GM20000 (cell line): ENCODE measurements at regions not wholly inside any gene's neighbourhood (a gene's known extent, or its start where the extent isn't known, plus 50 kb on each side); places are given as distances from the start of the nearest gene placed in this dataset.

ENCODE experiments used
- DNase-seq: peaks from one replicate; pipeline ENCODE4 v3.0.0; 2012; ENCODE audit warnings: low spot score
- CTCF ChIP-seq: IDR thresholded peaks from 2 replicates; pipeline ENCODE4 v1.5.1; 2012; ENCODE audit warnings: mild to moderate bottlenecking, control low read depth; ENCODE audit errors: extremely low read depth, missing control alignments

GRCh38 chr5:87851603-87852002 lies 417.0 kb downstream of the TMEM161B start:
- no peak for TF ChIP-seq CTCF
- DNase-seq, result no peak

- TF ChIP-seq CTCF, result no peak
- no peak for DNase-seq
Observed at GRCh38 chr5:87850843-87851242, 417.8 kb downstream of the TMEM161B start.

- DNase-seq, result no peak
- TF ChIP-seq CTCF, result no peak
Observed at GRCh38 chr5:87845734-87846133, 422.9 kb downstream of the TMEM161B start.

GRCh38 chr5:87844866-87845265 lies 423.8 kb downstream of the TMEM161B start:
- no peak for DNase-seq
- TF ChIP-seq CTCF, result no peak

GRCh38 chr5:87844449-87844848 lies 424.2 kb downstream of the TMEM161B start:
- no peak for DNase-seq
- TF ChIP-seq CTCF, result no peak

- TF ChIP-seq CTCF, result no peak
- no peak for DNase-seq
Observed at GRCh38 chr5:87836696-87837095, 424.0 kb upstream of the CCNH start.

GRCh38 chr5:87831499-87831898 lies 418.8 kb upstream of the CCNH start:
- no peak for DNase-seq
- no peak for TF ChIP-seq CTCF

GRCh38 chr5:87829217-87829551 lies 416.5 kb upstream of the CCNH start:
- no peak for TF ChIP-seq CTCF
- DNase-seq, result no peak
